ENCODE measurements at regions not wholly inside any gene's neighbourhood (a gene's known extent, or its start where the extent isn't known, plus 50 kb on each side); places are given as distances from the start of the nearest gene placed in this dataset.

DNA sequence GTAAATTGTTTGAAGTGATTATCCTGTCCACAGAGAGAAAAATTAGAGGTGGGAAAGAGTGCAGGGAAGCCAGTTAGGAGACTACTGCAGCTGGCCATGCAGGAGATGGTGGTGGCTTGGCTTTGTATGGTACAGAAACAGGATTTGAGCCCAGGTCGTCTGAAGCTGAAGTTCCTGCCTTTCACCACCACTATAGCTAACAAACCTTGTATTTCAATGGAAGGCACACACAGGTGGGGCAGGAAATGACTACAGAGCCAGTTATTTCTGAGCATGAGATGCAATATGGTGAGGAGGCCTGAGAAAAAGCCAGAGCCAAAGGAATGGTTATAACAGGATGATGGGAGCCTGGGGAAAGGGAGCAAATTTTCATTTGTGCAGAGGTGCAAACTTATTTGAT, 103.9 kb downstream of the BTG1 start:
- DNase-seq = no peak
- Histone ChIP-seq H3K4me3 (no peak overlapping the region), H3K4me1 (no peaks in the 10 kb centered on the region), H3K27me3 (no peaks in the 10 kb centered on the region), H3K9me3 (no peaks in the 10 kb centered on the region), H3K36me3 (no peaks in the 10 kb centered on the region), H3K27ac (no peak overlapping the region)
- WGBS, 2 donors (ENCODE audit: low coverage in 1 of 2) = 0 to 24% methylated on average over 1 of the region's 1 CpG
- in situ Hi-C loops (cut with MboI; ENCODE audit: low pct_ligation_motif_present in 1 of 4, low pct_unique_long_range_greater_than_20kb in 1 of 4, low sequenced_read_pairs in 3 of 4) = no loop called here
- TF ChIP-seq EP300 (IDR thresholded peaks at IDR 0.05; ENCODE audit: low read depth) = no peak
- TF ChIP-seq POLR2AphosphoS5 (IDR thresholded peaks at IDR 0.05) = no peak
- TF ChIP-seq POLR2A (IDR thresholded peaks at IDR 0.05) = no peak
- TF ChIP-seq, protein P1, sequence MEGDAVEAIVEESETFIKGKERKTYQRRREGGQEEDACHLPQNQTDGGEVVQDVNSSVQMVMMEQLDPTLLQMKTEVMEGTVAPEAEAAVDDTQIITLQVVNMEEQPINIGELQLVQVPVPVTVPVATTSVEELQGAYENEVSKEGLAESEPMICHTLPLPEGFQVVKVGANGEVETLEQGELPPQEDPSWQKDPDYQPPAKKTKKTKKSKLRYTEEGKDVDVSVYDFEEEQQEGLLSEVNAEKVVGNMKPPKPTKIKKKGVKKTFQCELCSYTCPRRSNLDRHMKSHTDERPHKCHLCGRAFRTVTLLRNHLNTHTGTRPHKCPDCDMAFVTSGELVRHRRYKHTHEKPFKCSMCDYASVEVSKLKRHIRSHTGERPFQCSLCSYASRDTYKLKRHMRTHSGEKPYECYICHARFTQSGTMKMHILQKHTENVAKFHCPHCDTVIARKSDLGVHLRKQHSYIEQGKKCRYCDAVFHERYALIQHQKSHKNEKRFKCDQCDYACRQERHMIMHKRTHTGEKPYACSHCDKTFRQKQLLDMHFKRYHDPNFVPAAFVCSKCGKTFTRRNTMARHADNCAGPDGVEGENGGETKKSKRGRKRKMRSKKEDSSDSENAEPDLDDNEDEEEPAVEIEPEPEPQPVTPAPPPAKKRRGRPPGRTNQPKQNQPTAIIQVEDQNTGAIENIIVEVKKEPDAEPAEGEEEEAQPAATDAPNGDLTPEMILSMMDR (IDR thresholded peaks at IDR 0.05) = no peak
- intact Hi-C loops (cut with DNase I; ENCODE audit: low total_unique reads) = no loop called here

DNA sequence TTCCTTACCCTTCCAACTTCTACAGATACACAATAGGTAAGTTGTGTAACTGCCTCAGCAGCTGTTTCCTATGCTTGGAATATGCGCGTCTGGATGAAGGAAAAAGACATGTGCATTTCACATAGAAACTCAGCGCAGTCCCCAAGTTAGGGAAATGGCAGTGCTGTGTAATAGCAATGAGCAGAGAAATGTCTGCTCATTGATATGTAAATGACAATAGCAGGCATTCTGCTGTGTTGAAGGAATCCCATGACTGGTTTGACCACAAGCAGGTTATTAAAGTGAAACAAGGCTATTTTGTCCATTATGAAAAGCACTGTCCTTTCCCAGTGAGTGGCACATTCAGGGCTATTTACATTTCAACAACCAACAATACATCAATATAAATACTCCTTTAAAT, 106.6 kb downstream of the BTG1 start:
- TF ChIP-seq POLR2AphosphoS5 (IDR thresholded peaks at IDR 0.05) (no peak), EP300 (IDR thresholded peaks at IDR 0.05; ENCODE audit: low read depth) (no peak), POLR2A (IDR thresholded peaks at IDR 0.05) (no peak)
- TF ChIP-seq, protein P1 (IDR thresholded peaks at IDR 0.05) = no peak
- intact Hi-C loops (cut with DNase I; ENCODE audit: low total_unique reads) (loop anchor here (10.0 kb wide), 1 partner anchor 106 kb away; the partner anchor contains the start of gene BTG1), in situ Hi-C loops (cut with MboI; ENCODE audit: low pct_ligation_motif_present in 1 of 4, low pct_unique_long_range_greater_than_20kb in 1 of 4, low sequenced_read_pairs in 3 of 4) (no loop called here)
- Histone ChIP-seq H3K27ac (no peak overlapping the region), H3K4me1 (peaks cover 8 to 20% (median 11%) of the 10 kb centered on the region in 4 donors), H3K9me3 (no peaks in the 10 kb centered on the region), H3K4me3 (no peak overlapping the region), H3K36me3 (no peaks in the 10 kb centered on the region), H3K27me3 (no peaks in the 10 kb centered on the region)
- 97 to 100% methylated on average over 1 to 3 of the region's 3 CpGs for WGBS, 2 donors (ENCODE audit: low coverage in 1 of 2)
- no peak for DNase-seq

DNA sequence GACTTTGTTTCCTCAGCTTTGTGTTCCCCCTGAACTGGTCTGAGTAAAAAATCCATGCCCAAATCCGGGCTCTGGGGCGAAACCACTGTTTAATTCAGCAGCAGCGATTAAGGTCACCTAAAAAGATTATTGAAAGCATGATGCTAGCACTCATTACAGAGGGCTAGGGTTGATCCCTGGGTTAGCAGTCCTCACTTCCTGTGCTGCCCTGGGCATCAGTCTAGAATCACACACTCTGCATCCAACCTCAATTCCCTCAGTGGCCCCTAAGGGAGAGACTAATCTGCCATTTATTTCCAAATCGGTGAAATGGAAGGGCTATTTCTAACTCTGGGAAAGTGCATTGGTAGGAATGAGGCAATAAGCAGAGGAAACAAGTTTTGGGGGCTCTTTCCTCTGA, 107.2 kb downstream of the BTG1 start:
- no peak for DNase-seq
- H3K36me3 ChIP-seq = no peaks in the 10 kb centered on the region
- no peaks in the 10 kb centered on the region for H3K9me3 ChIP-seq
- H3K4me3 ChIP-seq = no peak overlapping the region
- H3K27me3 ChIP-seq = no peaks in the 10 kb centered on the region
- intact Hi-C loops (cut with DNase I; ENCODE audit: low total_unique reads) (loop anchor here (10.0 kb wide), 1 partner anchor 106 kb away; the partner anchor contains the start of gene BTG1), in situ Hi-C loops (cut with MboI; ENCODE audit: low pct_ligation_motif_present in 1 of 4, low pct_unique_long_range_greater_than_20kb in 1 of 4, low sequenced_read_pairs in 3 of 4) (no loop called here)
- TF ChIP-seq EP300 (IDR thresholded peaks at IDR 0.05; ENCODE audit: low read depth) = no peak
- TF ChIP-seq POLR2AphosphoS5 (IDR thresholded peaks at IDR 0.05) = no peak
- no peak for TF ChIP-seq POLR2A (IDR thresholded peaks at IDR 0.05)
- TF ChIP-seq, protein P1 (IDR thresholded peaks at IDR 0.05) = no peak
- 95 to 96% methylated on average over 4 of the region's 4 CpGs for WGBS, 2 donors (ENCODE audit: low coverage in 1 of 2)
- peaks cover 8 to 23% (median 12%) of the 10 kb centered on the region in 4 donors for H3K4me1 ChIP-seq
- no peak overlapping the region for H3K27ac ChIP-seq

DNA sequence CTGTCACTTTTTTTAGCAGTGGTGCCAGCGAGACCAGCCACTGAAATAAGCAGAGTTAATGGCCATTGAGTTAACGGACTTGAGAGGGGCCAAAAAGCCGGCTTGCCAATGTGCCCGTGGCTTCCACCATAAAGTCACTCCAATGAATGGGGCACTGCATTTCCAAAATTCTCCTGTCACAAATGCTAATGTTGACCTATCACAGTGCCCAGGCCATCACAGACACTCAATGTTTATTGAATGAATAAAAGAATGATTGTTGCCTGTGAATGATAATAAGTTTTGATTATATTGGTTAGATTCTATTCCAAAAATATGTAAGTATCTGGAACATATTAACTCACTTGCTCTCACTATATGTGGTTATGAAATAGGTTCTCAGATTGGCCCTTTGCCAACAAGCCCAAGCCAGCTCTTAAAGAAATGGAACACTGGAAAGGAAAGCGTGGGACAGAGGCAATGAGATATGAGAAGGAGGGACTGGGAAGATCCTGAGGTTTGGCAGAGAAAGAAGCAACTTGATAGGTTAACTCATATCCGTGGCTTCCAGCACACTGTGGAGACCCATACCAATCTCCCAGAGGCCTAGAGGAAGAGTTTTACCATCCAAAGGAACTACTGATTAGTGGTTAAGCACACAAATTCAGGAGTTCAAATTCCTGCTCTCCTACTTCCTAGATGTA, 108.7 kb downstream of the BTG1 start:
- intact Hi-C loops (cut with DNase I; ENCODE audit: low total_unique reads) = loop anchor here (10.0 kb wide), 1 partner anchor 108 kb away; the partner anchor contains the start of gene BTG1
- TF ChIP-seq EP300 (IDR thresholded peaks at IDR 0.05; ENCODE audit: low read depth) (no peak), POLR2AphosphoS5 (IDR thresholded peaks at IDR 0.05) (no peak), POLR2A (IDR thresholded peaks at IDR 0.05) (no peak)
- TF ChIP-seq, protein P1 (IDR thresholded peaks at IDR 0.05) = no peak
- DNase-seq = no peak
- no peaks in the 10 kb centered on the region for H3K36me3 ChIP-seq
- no peak overlapping the region for H3K27ac ChIP-seq
- H3K4me3 ChIP-seq = no peak overlapping the region
- H3K27me3 ChIP-seq = no peaks in the 10 kb centered on the region
- peaks cover 8 to 37% (median 13%) of the 10 kb centered on the region in 4 donors for H3K4me1 ChIP-seq
- H3K9me3 ChIP-seq = no peaks in the 10 kb centered on the region
- WGBS, 2 donors (ENCODE audit: low coverage in 1 of 2) = 94% methylated on average over 5 to 6 of the region's 6 CpGs
- in situ Hi-C loops (cut with MboI; ENCODE audit: low pct_ligation_motif_present in 1 of 4, low pct_unique_long_range_greater_than_20kb in 1 of 4, low sequenced_read_pairs in 3 of 4) = no loop called here
